T1000 (cell line): ENCODE measurements at regions not wholly inside any gene's neighbourhood (a gene's known extent, or its start where the extent isn't known, plus 50 kb on each side); places are given as distances from the start of the nearest gene placed in this dataset.

Experiments
- DNase-seq: peaks from one replicate; lab custom pipeline; 2025; ENCODE audit warnings: mixed read lengths; lab: John Stamatoyannopoulos, UW

GRCh38 chr11:111194860-111195568 lies 50.5 kb upstream of the POU2AF2 start:
- no peak for DNase-seq

DNA sequence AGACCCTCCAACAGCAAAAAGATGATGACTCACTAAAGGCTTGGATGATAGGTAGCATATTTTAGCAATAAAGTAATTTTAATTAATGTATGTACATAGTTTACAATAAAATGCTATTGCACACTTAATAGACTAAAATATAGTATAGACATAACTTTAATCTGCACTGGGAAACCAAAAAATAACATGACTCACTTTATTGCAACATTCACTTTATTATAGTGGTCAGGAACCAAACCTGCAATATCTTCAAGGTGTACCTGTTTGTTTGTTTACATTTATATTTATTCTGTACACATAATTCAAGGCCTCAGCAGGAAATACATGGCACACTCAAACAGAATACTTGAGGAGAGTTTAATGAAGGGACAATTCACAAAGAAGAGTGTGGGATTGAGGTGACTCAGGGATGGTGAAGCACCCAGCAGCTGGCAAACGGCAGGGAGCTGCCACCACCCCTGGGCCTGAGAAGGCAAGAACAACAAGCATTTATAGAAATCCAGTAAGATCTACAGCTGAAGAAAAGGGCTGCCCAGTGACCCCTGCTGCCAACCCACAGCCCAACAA lies 51.5 kb upstream of the POU2AF2 start:
- DNase-seq: no peak

DNA sequence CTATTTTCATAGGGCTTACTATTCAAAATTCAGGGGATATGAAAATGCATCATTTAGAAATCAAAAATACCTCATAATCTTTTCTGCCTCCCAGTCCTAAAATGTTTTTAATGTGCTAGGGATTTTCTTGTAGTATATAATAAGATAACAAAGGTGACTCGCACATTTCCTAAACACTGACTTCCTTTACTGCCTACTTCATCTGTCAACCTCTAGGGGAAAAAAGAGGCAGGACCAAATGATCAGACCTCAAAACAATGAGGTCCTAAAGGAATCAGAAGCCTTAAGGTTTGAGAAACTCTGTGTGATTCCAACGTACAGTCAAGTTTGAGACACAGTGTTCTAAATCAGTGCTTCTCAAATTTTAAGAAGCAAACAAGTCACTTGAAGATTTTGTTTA lies 56.1 kb upstream of the POU2AF2 start:
- no peak for DNase-seq

DNA sequence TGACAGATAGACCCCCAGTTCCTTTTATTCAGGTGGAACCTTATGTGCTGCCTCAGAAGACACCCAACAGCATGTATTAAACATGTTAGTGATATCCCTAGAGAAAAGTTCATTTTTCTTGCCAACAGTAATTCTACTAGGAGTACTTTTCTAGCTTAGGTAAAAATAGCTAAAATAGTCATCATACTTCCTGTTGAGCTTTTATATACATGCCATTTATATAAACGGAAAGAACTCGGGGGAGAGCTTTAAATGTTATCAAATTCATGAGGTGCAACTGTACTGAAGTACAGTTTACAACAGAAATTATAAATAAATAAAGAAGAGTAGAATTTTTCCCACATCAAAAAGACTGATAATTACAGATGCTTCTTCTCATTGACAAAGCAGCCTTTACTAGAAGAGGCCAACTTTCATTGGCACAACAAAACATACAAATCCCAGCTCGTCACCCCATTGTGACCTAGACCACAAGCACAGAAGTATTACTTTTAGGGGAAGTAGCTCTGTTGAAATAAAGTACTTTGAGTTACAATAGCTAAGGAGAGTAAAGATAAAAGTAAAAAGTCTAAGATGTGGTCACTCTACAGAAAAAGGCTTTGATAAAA lies 59.1 kb upstream of the POU2AF2 start:
- DNase-seq: no peak

DNA sequence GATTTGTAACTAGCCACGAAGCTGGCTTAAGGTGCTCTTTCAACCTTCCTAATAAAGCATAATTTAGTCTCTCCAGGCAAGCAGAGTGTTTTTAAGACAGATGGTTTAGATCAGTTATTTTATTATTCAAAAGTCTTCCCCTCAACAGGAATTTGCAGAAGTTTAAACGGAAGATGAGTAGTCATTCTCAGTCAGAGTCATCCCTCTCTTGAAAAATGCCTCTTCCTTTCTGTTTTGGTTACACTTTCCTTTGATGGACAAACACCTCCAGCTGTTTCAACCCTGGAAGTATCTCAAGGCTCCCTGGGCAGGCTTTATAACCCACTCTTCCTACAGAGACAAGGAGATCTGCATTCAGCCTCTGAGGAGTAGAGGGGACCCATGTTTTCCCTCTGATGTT lies 60.3 kb upstream of the POU2AF2 start:
- no peak for DNase-seq

DNA sequence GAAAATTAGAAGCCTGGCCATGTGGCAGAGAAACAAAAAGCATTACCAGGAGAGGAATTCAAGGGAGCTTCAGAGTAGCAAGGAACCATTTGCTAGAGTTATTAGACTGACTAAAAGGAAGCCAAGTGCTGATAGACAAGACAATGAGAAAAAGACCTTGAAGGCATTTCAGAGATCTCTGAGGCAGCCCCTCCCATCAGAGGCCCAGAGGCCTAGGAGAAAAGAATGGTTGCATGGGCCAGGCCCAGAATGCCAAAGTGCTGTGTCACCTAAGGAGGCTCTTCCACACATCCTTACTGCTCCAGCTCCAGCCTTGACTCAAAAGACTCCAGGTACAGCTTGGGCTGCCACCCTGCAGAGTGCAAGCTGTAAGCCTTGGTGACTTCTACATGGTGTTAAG lies 61.8 kb upstream of the POU2AF2 start:
- no peak for DNase-seq

DNA sequence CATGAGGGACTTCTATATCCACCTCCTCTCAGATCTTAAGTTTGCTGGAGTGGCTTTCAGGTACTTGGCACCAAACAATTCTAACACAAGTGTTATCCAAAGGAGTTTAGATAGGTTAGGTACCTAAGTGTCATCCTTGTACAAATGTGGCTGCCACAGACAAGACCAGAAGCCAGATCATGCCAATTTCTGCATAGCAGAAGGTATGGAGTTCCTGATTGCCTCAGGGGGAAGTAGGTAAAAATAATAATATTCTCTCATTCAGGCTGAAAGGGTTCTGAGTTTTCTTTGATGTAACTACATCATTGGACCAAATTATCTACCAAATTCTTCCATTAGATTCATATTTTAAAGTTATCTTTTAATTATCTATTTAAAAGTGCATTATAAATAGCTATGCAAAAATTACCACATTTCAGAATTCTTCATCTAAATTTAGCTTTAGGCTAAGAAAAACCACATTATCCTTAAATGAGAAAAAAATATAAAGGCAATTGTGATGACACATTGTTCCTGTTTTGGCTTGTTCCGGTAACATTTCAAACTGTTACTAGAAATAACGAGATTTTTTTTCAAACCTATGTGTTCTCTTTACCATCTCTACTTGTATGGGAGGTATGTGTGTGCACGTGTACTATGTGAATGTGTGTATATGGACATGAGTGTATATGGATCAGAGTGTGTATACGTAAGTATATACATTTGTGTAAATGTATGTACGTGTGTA lies 66.2 kb upstream of the POU2AF2 start:
- no peak for DNase-seq

DNA sequence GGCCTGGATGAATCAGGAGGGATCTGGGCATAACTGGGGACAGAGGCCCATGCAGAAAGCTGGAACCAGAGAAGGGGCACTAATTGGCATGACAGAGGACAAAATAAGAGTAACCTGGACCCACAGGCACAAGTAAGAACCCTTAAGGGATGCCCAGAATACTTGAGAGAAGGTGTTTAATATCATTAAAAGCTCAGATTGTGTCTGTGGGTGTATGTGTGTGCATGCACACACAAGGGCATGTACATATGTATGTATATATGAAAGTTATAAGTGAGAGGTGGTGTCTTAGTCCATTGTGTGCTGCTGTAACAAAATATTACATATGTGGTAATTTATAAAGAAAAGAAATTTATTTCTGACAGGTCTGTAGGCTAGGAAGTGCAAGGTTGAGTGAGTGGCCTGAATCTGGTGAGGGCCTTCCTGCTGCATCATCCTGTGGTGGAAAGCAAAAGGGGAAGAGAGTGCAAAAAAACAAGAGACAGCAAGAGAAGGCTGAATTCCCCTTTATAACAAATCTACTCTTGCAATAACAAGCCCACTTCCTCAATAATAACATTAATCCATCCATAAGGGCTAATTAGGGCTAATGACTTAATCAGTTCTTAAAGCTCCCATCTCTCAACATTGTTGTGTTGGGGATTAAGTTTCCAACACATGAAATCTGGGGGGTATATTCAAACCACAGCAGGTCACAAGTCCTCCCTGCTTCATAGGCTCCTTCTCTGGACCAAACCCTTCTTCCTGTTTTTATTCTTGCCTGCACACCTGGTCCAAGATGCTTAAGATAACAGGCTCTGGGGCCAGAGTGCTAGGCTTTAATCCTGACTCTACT lies 68.3 kb upstream of the POU2AF2 start:
- no peak for DNase-seq

GRCh38 chr11:111176603-111177002 lies 68.9 kb upstream of the POU2AF2 start:
- no peak for DNase-seq

DNA sequence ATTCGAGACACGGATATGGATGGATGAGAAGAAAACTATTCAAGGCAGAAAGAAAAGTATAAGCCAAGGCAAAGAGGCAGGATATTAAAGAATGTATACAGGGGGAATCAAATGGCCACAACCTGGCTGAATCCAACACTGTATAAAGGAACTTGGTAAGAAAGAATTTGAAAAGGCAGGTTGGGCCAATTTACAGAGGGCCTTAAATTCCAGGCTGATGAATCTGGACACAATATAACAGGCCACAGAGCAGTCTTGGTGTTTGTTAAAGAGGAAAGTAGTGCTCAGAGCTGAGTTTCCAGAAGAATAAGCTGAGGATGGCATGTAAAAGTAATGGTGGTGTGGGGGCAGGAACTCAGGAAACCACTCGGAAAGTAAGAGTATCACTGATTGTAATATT lies 72.3 kb upstream of the POU2AF2 start:
- no peak for DNase-seq

DNA sequence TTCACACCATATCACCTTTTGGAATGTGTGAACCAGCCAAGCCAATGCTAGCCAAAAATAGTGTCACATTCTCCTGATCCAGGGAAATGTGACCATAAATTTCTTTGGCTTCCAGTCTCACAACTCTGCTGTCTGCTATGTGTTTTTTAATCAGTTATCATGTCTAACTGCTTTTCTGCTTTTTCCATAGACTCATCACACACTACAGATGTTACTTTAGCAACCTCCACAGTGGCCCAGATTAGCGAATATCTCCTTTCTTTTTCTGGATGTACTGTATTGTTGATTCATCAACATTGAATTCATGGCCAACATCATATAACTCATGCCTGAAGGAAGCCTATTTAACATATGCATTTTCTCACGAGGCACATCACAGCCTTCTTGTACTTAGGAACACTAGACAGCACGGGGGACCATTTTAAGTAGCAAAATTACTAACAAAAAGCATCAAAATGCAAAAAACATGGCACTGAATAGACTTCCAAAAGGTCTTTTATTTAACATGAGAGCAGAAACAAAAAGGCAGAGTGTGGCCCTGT lies 73.1 kb upstream of the POU2AF2 start:
- no peak for DNase-seq

GRCh38 chr11:111170761-111171379 lies 74.7 kb upstream of the POU2AF2 start:
- DNase-seq: no peak

GRCh38 chr11:111169367-111169766 lies 76.2 kb upstream of the POU2AF2 start:
- DNase-seq: no peak

GRCh38 chr11:111168871-111169270 lies 76.7 kb upstream of the POU2AF2 start:
- DNase-seq: no peak

- no peak for DNase-seq
Observed at GRCh38 chr11:111167666-111168065, 77.9 kb upstream of the POU2AF2 start.

DNA sequence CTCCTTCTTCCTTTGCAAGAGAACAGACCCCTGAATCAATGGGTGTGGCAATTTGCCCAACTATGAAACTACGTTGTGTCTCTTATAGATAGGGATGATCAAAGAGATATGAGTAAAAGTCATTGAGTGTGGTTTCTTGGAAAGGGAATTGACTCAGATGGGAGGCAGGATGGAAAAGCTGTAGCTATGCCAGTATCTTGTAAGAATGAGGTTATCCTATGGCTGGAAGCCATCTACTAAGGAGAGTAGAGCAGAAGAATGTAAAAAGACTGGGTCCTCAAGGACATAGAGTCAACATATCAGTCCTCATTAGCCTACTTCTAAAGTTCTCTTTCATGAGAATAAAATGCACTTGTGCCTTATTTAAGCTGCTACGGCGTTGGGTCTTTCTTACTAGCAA lies 78.9 kb upstream of the POU2AF2 start:
- no peak for DNase-seq

DNA sequence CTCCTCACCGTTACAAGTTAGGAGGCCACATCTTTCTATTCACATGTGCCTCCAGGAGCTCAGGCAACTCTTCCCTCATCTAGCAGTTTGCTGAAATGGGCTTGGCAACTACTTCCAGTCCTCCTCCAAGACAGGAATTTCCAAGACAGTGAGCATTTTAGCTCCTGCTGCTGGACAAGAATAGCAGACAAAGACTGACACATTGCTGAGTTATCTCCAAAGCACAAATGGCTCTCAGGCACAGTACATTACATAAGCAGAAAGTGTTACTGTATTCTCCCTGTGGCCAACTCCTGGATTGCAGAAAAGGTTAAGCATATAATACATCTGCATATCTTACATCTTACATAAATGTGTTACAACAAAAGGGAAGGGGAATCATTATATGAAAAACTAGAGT lies 83.2 kb upstream of the POU2AF2 start:
- no peak for DNase-seq

DNA sequence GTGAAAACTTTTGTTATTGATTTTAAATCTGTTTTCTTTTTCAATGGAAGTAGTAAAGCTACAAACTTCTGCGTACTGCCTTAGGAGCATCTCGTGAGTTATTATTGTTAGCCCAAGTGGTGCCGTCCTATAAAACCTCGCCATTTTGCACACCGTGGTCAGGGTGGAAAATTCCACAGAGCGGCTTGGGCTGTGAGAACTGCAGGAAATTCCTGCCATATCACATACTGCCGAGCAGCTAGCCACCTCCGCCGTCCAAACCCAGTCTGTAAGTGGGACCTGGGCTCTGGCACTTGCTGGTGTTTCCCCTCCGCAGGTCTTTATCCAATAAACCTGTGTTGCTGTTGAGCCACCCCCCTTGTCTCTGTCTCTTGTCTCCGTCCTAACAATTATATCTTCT lies 88.0 kb upstream of the POU2AF2 start:
- DNase-seq: no peak

DNA sequence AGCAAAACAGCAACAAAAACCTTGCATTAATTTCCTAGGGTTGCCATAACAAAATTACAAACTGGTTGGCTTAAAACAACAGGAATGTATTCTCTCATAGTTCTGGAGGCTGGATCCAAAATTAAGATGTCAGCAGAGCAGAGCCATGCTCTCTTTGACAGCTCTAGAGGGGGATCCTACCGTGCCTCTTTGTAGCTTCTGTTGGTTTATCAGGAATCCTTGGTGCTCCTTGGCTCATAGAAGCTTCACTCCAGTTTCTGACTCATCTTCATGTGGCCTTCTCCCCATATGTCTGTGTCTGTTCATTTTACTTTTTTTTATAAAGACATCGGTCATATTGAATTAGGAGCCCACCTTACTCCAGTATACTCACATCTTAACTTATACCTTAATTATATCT lies 90.5 kb upstream of the POU2AF2 start:
- DNase-seq: no peak

- no peak for DNase-seq
Observed at GRCh38 chr11:111153194-111153593, 92.3 kb upstream of the POU2AF2 start.

- no peak for DNase-seq
Observed at GRCh38 chr11:111148953-111149352, 96.6 kb upstream of the POU2AF2 start.
